CD14-positive monocyte (primary cell): ENCODE measurements at regions not wholly inside any gene's neighbourhood (a gene's known extent, or its start where the extent isn't known, plus 50 kb on each side); places are given as distances from the start of the nearest gene placed in this dataset.

ENCODE experiments used
- DNase-seq, 3 donors: peaks; one replicate each; pipeline ENCODE4 v3.0.0-alpha.2; 2011 to 2022
- H2AFZ ChIP-seq: 2 replicates; pipeline ENCODE4 v1.6.0; 2012; ENCODE audit warnings: mild to moderate bottlenecking, low read depth, low read length, inconsistent platforms; ENCODE audit not compliant: insufficient read depth, poor library complexity, severe bottlenecking
- H3K27ac ChIP-seq, 2 donors: 1 replicate in 1 of 2; 2 replicates in 1 of 2; pipeline ENCODE4 v1.5.1; 2012 to 2013; ENCODE audit warnings: low read length in 2 of 2, control low read depth in 1 of 2, inconsistent platforms in 1 of 2, low read depth in 1 of 2, mild to moderate bottlenecking in 1 of 2
- H3K27me3 ChIP-seq, 2 donors: one replicate each; pipeline versions ENCODE4 v1.6.0 to v1.6.1; 2011 to 2013; ENCODE audit warnings: low read length in 2 of 2; ENCODE audit not compliant: control insufficient read depth in 2 of 2, insufficient read depth in 2 of 2
- H3K36me3 ChIP-seq, 2 donors: replicated peaks in 1 of 2; 1 replicate in 1 of 2; 2 replicates in 1 of 2; pipeline versions ENCODE4 v1.5.1 to v1.6.1; 2012 to 2013; ENCODE audit warnings: low read length in 2 of 2, control low read depth in 1 of 2, inconsistent platforms in 1 of 2, mild to moderate bottlenecking in 1 of 2; ENCODE audit not compliant: insufficient read depth in 2 of 2, control insufficient read depth in 1 of 2
- H3K4me1 ChIP-seq, 2 donors: 1 replicate in 1 of 2; 2 replicates in 1 of 2; pipeline versions ENCODE4 v1.5.1 to v1.6.1; 2012 to 2013; ENCODE audit warnings: low read length in 2 of 2, control low read depth in 1 of 2, inconsistent platforms in 1 of 2, mild to moderate bottlenecking in 1 of 2, moderate library complexity in 1 of 2; ENCODE audit not compliant: insufficient read depth in 2 of 2, control insufficient read depth in 1 of 2
- H3K4me2 ChIP-seq: replicated peaks from 2 replicates; pipeline ENCODE3; 2012; ENCODE audit warnings: low read length, moderate library complexity, mild to moderate bottlenecking; ENCODE audit not compliant: poor library complexity, severe bottlenecking; ENCODE audit errors: extremely low read depth
- H3K4me3 ChIP-seq, 3 experiments: fragments of 200-600 bp in 1 of 3; sonication (generic) in 1 of 3; replicated peaks in 1 of 3; 1 replicate in 2 of 3; 2 replicates in 1 of 3; pipeline ENCODE4 v1.5.1; 2011 to 2013; ENCODE audit warnings: low read length in 3 of 3, mild to moderate bottlenecking in 3 of 3, control low read depth in 2 of 3, low read depth in 2 of 3, inconsistent platforms in 1 of 3, moderate library complexity in 1 of 3
- H3K79me2 ChIP-seq: 2 replicates; pipeline ENCODE4 v1.6.0; 2012; ENCODE audit warnings: mild to moderate bottlenecking, control low read depth, inconsistent platforms, low read length, moderate library complexity; ENCODE audit not compliant: insufficient read depth
- H3K9ac ChIP-seq: 2 replicates; pipeline ENCODE4 v1.6.0; 2017; ENCODE audit warnings: low read length, mild to moderate bottlenecking; ENCODE audit not compliant: insufficient read depth, poor library complexity, severe bottlenecking
- H3K9me3 ChIP-seq, 2 donors: replicated peaks in 1 of 2; 1 replicate in 1 of 2; 2 replicates in 1 of 2; pipeline versions ENCODE4 v1.5.1 to v1.6.1; 2012 to 2013; ENCODE audit warnings: low read length in 2 of 2, control low read depth in 1 of 2; ENCODE audit not compliant: control insufficient read depth in 1 of 2, insufficient read depth in 1 of 2
- H4K20me1 ChIP-seq: 2 replicates; pipeline ENCODE4 v1.6.0; 2012; ENCODE audit warnings: mild to moderate bottlenecking, low read length, control low read depth, moderate library complexity; ENCODE audit not compliant: insufficient read depth
- H3K27ac Mint-ChIP-seq, 7 donors: one replicate each; pipeline ENCODE4 v1.8.0; 2020; ENCODE audit warnings: mild to moderate bottlenecking in 7 of 7, mixed read lengths in 7 of 7, moderate library complexity in 6 of 7, inconsistent platforms in 2 of 7
- H3K27me3 Mint-ChIP-seq, 3 donors: one replicate each; pipeline ENCODE4 v1.8.0; 2021 to 2022; ENCODE audit warnings: low read depth in 3 of 3, mild to moderate bottlenecking in 3 of 3, mixed read lengths in 3 of 3, moderate library complexity in 3 of 3, inconsistent platforms in 1 of 3
- H3K36me3 Mint-ChIP-seq, 2 donors: one replicate each; pipeline ENCODE4 v1.8.0; 2020; ENCODE audit warnings: mixed read lengths in 2 of 2, inconsistent platforms in 1 of 2, mild to moderate bottlenecking in 1 of 2
- H3K4me1 Mint-ChIP-seq: one replicate; pipeline ENCODE4 v1.8.0; 2020; ENCODE audit warnings: mild to moderate bottlenecking, mixed read lengths
- H3K4me3 Mint-ChIP-seq, 2 donors: one replicate each; pipeline ENCODE4 v1.8.0; 2020; ENCODE audit warnings: mild to moderate bottlenecking in 2 of 2, mixed read lengths in 2 of 2, moderate library complexity in 1 of 2
- H3K9me3 Mint-ChIP-seq, 7 donors: one replicate each; pipeline ENCODE4 v1.8.0; 2020 to 2022; ENCODE audit warnings: mixed read lengths in 7 of 7, mild to moderate bottlenecking in 6 of 7, moderate library complexity in 6 of 7, inconsistent platforms in 2 of 7
- CTCF ChIP-seq: fragments of 200-600 bp; IDR thresholded peaks from one replicate; pipeline ENCODE4 v1.8.0; 2022; ENCODE audit warnings: antibody characterized with exemption, mild to moderate bottlenecking
- WGBS: methylation state at CpG from one replicate; pipeline ENCODE4 v1.1.5; 2013; ENCODE audit warnings: missing lambda C conversion rate; ENCODE audit not compliant: insufficient coverage; 5-methylcytosine and 5-hydroxymethylcytosine counted together
- intact Hi-C, 2 donors: fragments of 100-400 bp; cut with micrococcal nuclease; formaldehyde crosslinking; loops; one replicate each; pipeline versions ENCODE4 v1.15.0 to v1.15.1; 2023

GRCh38 chr20:20812136-20812535 lies 99.7 kb upstream of the RALGAPA2 start:
- H3K4me3 Mint-ChIP-seq = no peak overlapping the region
- WGBS = no CpG with 5 or more reads among the region's 5 CpGs
- Histone ChIP-seq H4K20me1 (no peaks in the 10 kb centered on the region), H3K27me3 (no peaks in the 10 kb centered on the region), H2AFZ (no peak overlapping the region), H3K36me3 (no peaks in the 10 kb centered on the region), H3K4me1 (peaks cover 0 to 7% of the 10 kb centered on the region in 2 donors), H3K27ac (no peak overlapping the region), H3K79me2 (no peaks in the 10 kb centered on the region), H3K9me3 (no peaks in the 10 kb centered on the region), H3K9ac (no peak overlapping the region), H3K4me3 (no peak overlapping the region), H3K4me2 (no peak overlapping the region)
- H3K27ac Mint-ChIP-seq = no peak overlapping the region
- intact Hi-C loops = no loop called here
- no peak for DNase-seq
- no peak for TF ChIP-seq CTCF
- H3K9me3 Mint-ChIP-seq = peaks cover 0 to 10% (median 1%) of the 10 kb centered on the region in 7 donors
- H3K27me3 Mint-ChIP-seq = peaks cover under 1 to 3% (median 1%) of the 10 kb centered on the region in 3 donors
- no peaks in the 10 kb centered on the region for H3K36me3 Mint-ChIP-seq
- H3K4me1 Mint-ChIP-seq = peaks cover 9% of the 10 kb centered on the region

- Histone ChIP-seq H4K20me1 (no peaks in the 10 kb centered on the region), H3K79me2 (no peaks in the 10 kb centered on the region), H3K9me3 (no peaks in the 10 kb centered on the region), H3K27me3 (no peaks in the 10 kb centered on the region), H3K4me2 (no peak overlapping the region), H3K9ac (no peak overlapping the region), H3K4me3 (no peak overlapping the region), H3K4me1 (peaks cover 0 to 7% of the 10 kb centered on the region in 2 donors), H3K36me3 (no peaks in the 10 kb centered on the region), H3K27ac (no peak overlapping the region), H2AFZ (peak overlapping the region; percentile 25)
- intact Hi-C loops = no loop called here
- Mint-ChIP-seq H3K27me3 (peaks cover 0 to 8% (median 5%) of the 10 kb centered on the region in 3 donors), H3K36me3 (no peaks in the 10 kb centered on the region), H3K4me1 (peaks cover 9% of the 10 kb centered on the region), H3K27ac (no peak overlapping the region), H3K4me3 (no peak overlapping the region), H3K9me3 (peaks cover 0 to 6% (median 4%) of the 10 kb centered on the region in 7 donors)
- peak in 1 of 3 donors; percentile 10 for DNase-seq
- no CpG with 5 or more reads among the region's 4 CpGs for WGBS
- TF ChIP-seq CTCF = no peak
These were observed 95.6 kb upstream of the RALGAPA2 start for GRCh38 chr20:20808016-20808415.
